ENCODE measurements at regions not wholly inside any gene's neighbourhood (a gene's known extent, or its start where the extent isn't known, plus 50 kb on each side); places are given as distances from the start of the nearest gene placed in this dataset.

- no peaks in the 10 kb centered on the region for H4K20me1 ChIP-seq (ENCODE audit: insufficient read depth, low read length, poor library complexity, severe bottlenecking)
Measured at GRCh38 chr2:82120654-82121053, 1816.1 kb upstream of the LRRTM1 start.

GRCh38 chr2:82120115-82120514, 1815.6 kb upstream of the LRRTM1 start:
- TF ChIP-seq CTCF (conservative IDR thresholded peaks at IDR 0.05; ENCODE audit: low read length), result no peak
- no peak for TF ChIP-seq EZH2phosphoT487 (IDR thresholded peaks at IDR 0.05; ENCODE audit: borderline replicate concordance)
- Histone ChIP-seq H3K4me3 (ENCODE audit: low read length, poor library complexity, severe bottlenecking) (no peak overlapping the region), H4K20me1 (ENCODE audit: insufficient read depth, low read length, poor library complexity, severe bottlenecking) (no peaks in the 10 kb centered on the region), H3K27me3 (ENCODE audit: insufficient read depth, low read length, poor library complexity, severe bottlenecking) (no peaks in the 10 kb centered on the region), H3K9me2 (replicated peaks; ENCODE audit: low read depth, low read length) (no peaks in the 10 kb centered on the region), H3F3A (ENCODE audit: low read depth) (no peaks in the 10 kb centered on the region), H3K4me2 (ENCODE audit: low read depth, low read length, poor library complexity, severe bottlenecking) (no peak overlapping the region), H2AFZ (ENCODE audit: low read length) (no peak overlapping the region), H3K4me1 (ENCODE audit: insufficient read depth, low read length, poor library complexity, severe bottlenecking) (no peaks in the 10 kb centered on the region), H3K36me3 (ENCODE audit: insufficient read depth, low read length) (no peaks in the 10 kb centered on the region), H3K9ac (ENCODE audit: low read depth, low read length, poor library complexity, severe bottlenecking) (no peak overlapping the region), H3K9me3 (ENCODE audit: insufficient read depth, low read depth, low read length) (no peaks in the 10 kb centered on the region), H3K79me2 (ENCODE audit: insufficient read depth, low read length) (no peaks in the 10 kb centered on the region)

More at GRCh38 chr2:82120654-82121053, 1816.1 kb upstream of the LRRTM1 start:
- Histone ChIP-seq H3K36me3 (ENCODE audit: insufficient read depth, low read length) (no peaks in the 10 kb centered on the region), H3K4me3 (ENCODE audit: low read length, poor library complexity, severe bottlenecking) (no peak overlapping the region), H3F3A (ENCODE audit: low read depth) (no peaks in the 10 kb centered on the region), H3K4me2 (ENCODE audit: low read depth, low read length, poor library complexity, severe bottlenecking) (no peak overlapping the region), H2AFZ (ENCODE audit: low read length) (no peak overlapping the region), H3K9ac (ENCODE audit: low read depth, low read length, poor library complexity, severe bottlenecking) (no peak overlapping the region), H3K4me1 (ENCODE audit: insufficient read depth, low read length, poor library complexity, severe bottlenecking) (no peaks in the 10 kb centered on the region), H3K9me3 (ENCODE audit: insufficient read depth, low read depth, low read length) (no peaks in the 10 kb centered on the region), H3K27me3 (ENCODE audit: insufficient read depth, low read length, poor library complexity, severe bottlenecking) (no peaks in the 10 kb centered on the region), H3K79me2 (ENCODE audit: insufficient read depth, low read length) (no peaks in the 10 kb centered on the region), H3K9me2 (replicated peaks; ENCODE audit: low read depth, low read length) (no peaks in the 10 kb centered on the region)
- TF ChIP-seq CTCF (conservative IDR thresholded peaks at IDR 0.05; ENCODE audit: low read length), result no peak
- no peak for TF ChIP-seq EZH2phosphoT487 (IDR thresholded peaks at IDR 0.05; ENCODE audit: borderline replicate concordance)

GRCh38 chr2:82109418-82109817, 1804.9 kb upstream of the LRRTM1 start:
- Histone ChIP-seq H3K9me3 (ENCODE audit: insufficient read depth, low read depth, low read length) (no peaks in the 10 kb centered on the region), H4K20me1 (ENCODE audit: insufficient read depth, low read length, poor library complexity, severe bottlenecking) (no peaks in the 10 kb centered on the region), H3F3A (ENCODE audit: low read depth) (no peaks in the 10 kb centered on the region), H3K4me1 (ENCODE audit: insufficient read depth, low read length, poor library complexity, severe bottlenecking) (no peaks in the 10 kb centered on the region), H3K27me3 (ENCODE audit: insufficient read depth, low read length, poor library complexity, severe bottlenecking) (no peaks in the 10 kb centered on the region), H3K4me3 (ENCODE audit: low read length, poor library complexity, severe bottlenecking) (no peak overlapping the region), H3K79me2 (ENCODE audit: insufficient read depth, low read length) (no peaks in the 10 kb centered on the region), H3K36me3 (ENCODE audit: insufficient read depth, low read length) (no peaks in the 10 kb centered on the region), H3K4me2 (ENCODE audit: low read depth, low read length, poor library complexity, severe bottlenecking) (no peak overlapping the region), H2AFZ (ENCODE audit: low read length) (no peak overlapping the region), H3K9me2 (replicated peaks; ENCODE audit: low read depth, low read length) (no peaks in the 10 kb centered on the region), H3K9ac (ENCODE audit: low read depth, low read length, poor library complexity, severe bottlenecking) (no peak overlapping the region)
- TF ChIP-seq CTCF (conservative IDR thresholded peaks at IDR 0.05; ENCODE audit: low read length), result no peak

Measured in Loucy (cell line).